GM18507 (cell line): ENCODE measurements at regions not wholly inside any gene's neighbourhood (a gene's known extent, or its start where the extent isn't known, plus 50 kb on each side); places are given as distances from the start of the nearest gene placed in this dataset.

Source experiments
- DNase-seq: peaks from one replicate; pipeline ENCODE4 v3.0.0; 2011; ENCODE audit warnings: low read depth; ENCODE audit not compliant: insufficient read length; ENCODE audit errors: extremely low spot score
- FAIRE-seq: peaks from 2 replicates; lab custom pipeline; 2011; peaks lifted over from hg19 to GRCh38; lab: Jason Lieb, UNC

- no peak for FAIRE-seq
- DNase-seq, result no peak
These were observed 1168.3 kb downstream of the BCL11B start for GRCh38 chr14:98103705-98104104.

DNA sequence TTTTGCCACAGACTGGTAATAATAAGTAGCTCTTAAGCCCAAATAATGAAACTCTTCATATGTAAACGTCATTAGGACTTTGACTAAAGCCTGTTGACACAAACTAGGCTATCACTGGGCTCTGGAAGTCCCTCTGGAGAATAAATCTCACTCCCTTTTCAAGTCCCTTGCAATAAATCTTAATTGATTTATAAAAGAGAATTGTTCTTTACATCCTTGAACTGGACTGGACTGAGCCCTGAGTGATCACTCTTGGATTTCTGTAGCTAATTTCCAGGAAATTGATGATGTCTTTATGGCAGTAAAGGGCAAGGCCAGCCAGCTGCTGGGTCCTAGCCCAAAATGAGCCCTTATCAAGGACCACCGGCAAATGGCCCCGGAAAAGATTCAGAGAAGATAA is 1162.7 kb downstream of the BCL11B start:
- no peak for FAIRE-seq
- no peak for DNase-seq

GRCh38 chr14:98112194-98112780 is 1159.7 kb downstream of the BCL11B start:
- no peak for FAIRE-seq
- no peak for DNase-seq

DNA sequence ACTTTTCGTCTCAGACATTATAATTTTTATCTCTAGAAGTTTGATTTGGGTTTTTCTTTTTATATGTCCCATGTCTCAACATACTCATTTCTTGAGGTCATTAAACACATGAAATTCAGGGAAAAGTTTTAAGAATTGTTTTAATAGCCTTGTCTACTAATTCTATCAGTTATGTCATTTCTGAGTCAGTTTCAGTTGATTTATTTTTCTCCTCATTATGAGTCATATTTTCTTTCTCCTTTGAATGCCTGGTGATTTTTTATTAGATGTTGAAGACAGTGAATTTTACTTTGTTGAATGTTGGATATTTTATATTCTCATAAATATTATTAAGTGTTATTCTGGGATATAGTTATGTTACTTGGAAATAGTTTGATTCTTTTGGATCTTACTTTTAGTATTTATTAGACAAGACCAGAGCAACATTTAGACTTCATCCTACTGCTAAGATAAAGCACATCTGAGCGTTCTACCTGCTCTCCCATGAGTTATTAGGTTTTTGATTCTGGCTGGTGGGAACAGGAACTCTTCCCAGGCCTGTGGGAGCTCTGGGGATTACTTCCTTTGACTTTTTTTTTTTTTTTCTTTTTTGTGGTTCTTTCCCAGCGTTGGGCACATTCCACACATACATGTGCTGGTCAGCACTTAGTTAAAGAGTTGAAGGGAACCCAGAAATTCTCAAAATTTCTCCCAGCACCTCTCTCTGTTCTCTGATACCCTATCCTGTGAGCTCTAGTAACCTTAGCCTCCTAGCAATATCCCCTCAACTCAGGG is 1157.7 kb downstream of the BCL11B start:
- DNase-seq (no peak), FAIRE-seq (no peak)

- DNase-seq, result no peak
- FAIRE-seq, result no peak
These were observed 1157.1 kb downstream of the BCL11B start for GRCh38 chr14:98114946-98115345.

DNA sequence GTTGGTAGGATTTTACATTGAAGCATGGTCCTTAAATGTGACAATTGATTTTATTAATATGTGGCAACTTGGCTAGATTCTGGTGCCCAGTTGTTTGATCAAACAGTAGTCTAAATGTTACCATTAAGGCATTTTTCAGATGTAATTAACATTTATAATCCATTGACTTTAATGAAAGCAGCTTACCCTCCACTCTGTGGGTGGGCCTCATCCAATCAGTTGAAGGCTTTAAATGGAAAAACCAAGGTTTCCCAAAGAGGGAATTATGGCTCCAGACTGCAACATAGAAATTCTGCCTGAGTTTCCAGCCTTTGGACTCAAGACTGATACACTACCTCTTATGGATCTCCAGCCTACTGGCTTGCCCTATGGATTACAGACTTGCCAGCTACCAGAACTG is 1153.2 kb downstream of the BCL11B start:
- DNase-seq (no peak), FAIRE-seq (no peak)

- FAIRE-seq (no peak), DNase-seq (no peak)
These were observed 1152.3 kb downstream of the BCL11B start for GRCh38 chr14:98119739-98120138.

DNA sequence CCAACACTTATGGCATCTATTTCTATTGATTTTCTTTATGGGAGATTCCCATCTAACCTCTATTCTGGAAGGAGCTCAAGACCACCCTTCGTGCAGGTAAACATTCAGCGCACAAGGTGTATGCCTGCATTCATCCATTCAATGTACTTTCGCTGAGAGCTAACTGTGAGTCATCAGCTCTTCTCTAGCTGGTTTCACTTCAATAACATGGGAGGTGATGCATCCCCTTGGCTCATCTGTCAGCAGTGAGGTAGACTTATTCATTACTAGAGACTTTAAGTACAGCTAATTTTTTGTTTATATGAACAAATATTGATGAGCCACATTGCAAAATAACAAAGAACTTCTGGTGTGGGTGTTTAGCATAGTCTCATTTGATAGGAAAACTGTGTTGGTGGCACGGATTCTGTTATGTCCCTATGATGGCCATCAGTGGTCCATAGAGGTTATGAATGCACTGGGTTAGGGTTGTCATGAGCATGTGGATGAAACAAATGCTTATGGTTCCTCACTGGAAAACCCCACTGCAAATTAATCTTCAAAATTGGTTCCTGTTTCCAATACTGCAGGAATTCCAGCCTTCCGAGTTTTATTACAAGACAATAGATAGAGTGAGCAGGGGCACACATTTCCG is 1151.0 kb downstream of the BCL11B start:
- no peak for FAIRE-seq

GRCh38 chr14:98122527-98122926 is 1149.5 kb downstream of the BCL11B start:
- DNase-seq (no peak), FAIRE-seq (no peak)

More for the DNA sequence above, 1151.0 kb downstream of the BCL11B start:
- DNase-seq, result no peak

DNA sequence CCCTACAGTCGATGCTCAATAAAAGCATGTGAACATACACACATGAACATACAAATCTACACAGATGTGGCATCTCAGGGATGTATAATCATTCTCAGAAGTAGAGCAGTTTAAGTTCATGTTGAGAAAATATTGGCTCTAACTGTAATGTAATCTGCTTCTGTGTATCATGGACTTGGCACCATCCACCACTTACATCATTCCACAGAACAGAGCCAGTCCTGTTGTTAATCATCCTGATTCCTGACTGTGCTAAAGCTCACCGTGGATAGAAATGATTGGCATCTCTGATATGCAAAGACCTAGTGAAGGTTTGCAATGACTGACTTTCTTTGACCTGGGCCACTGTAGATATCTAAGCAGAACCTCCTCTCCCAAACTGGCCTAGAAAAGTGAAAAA is 1141.3 kb downstream of the BCL11B start:
- no peak for DNase-seq
- no peak for FAIRE-seq

- DNase-seq, result no peak
- FAIRE-seq, result no peak
These were observed 1140.6 kb downstream of the BCL11B start for GRCh38 chr14:98131406-98131805.

DNA sequence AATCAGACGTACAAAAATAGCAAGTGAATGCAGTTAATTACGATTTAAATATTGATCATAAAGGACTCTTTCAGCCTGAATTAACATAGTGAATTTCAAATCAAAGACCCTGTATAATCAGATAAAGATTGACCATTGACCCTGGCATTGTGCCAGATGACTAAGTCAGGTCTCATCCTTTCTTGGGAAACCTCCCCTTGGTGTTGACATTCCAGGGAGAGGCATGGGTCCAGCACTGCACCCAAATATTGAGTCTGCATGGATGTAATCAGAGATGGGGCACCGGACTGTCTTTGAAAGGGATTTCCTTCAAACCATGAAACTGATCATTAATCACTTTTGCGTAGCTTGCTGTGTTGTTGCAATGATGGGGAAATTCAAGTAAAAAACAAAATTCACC is 1138.2 kb downstream of the BCL11B start:
- FAIRE-seq (no peak), DNase-seq (no peak)

- FAIRE-seq (no peak), DNase-seq (no peak)
These were observed 1135.8 kb downstream of the BCL11B start for GRCh38 chr14:98136012-98136789.

GRCh38 chr14:98137131-98138025 is 1134.6 kb downstream of the BCL11B start:
- FAIRE-seq (no peak), DNase-seq (no peak)

DNA sequence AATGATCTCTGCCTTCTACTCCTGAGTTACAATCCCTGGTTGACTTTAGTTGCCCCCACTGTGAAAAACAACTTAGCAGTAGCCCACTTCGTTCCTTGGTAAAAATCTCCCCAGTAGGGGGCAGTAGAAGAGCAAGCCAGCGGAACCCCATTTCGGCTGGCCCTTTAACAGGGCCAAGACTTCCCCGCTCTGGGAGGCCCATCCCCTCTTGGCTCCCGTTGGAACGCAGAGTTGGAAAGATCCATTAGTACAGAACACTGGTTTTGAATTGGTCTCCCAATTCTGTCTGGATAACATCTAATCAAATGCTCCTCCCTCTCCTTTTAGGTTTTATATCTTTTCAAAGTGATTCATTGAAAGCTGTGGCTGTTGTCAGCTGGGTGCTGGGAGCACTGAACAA is 1133.3 kb downstream of the BCL11B start:
- no peak for FAIRE-seq
- DNase-seq, result no peak

GRCh38 chr14:98140862-98141530 is 1131.0 kb downstream of the BCL11B start:
- FAIRE-seq (no peak), DNase-seq (no peak)

- FAIRE-seq (no peak), DNase-seq (no peak)
These were observed 1128.4 kb downstream of the BCL11B start for GRCh38 chr14:98143566-98143965.

GRCh38 chr14:98144964-98145363 is 1127.0 kb downstream of the BCL11B start:
- DNase-seq (no peak), FAIRE-seq (no peak)

GRCh38 chr14:98146416-98146815 is 1125.6 kb downstream of the BCL11B start:
- DNase-seq (no peak), FAIRE-seq (no peak)
